22Rv1 (cell line): ENCODE measurements at regions not wholly inside any gene's neighbourhood (a gene's known extent, or its start where the extent isn't known, plus 50 kb on each side); places are given as distances from the start of the nearest gene placed in this dataset.

Experiments
- H3K27ac ChIP-seq: fragments of 450-650 bp; 2 replicates; pipeline ENCODE4 v1.5.1; 2017
- CTCF ChIP-seq: fragments of 450-650 bp; IDR thresholded peaks from 2 replicates; pipeline ENCODE4 v1.5.1; 2017; ENCODE audit warnings: mild to moderate bottlenecking
- ZFX ChIP-seq: fragments of 450-650 bp; IDR thresholded peaks from 2 replicates; pipeline ENCODE4 v1.6.1; 2017; ENCODE audit warnings: antibody characterized with exemption, borderline replicate concordance

- TF ChIP-seq ZFX, result no peak
- no peak for TF ChIP-seq CTCF
- no peak overlapping the region for H3K27ac ChIP-seq
Measured at GRCh38 chr9:89993678-89994630, 389.1 kb downstream of the GADD45G start.

GRCh38 chr9:89994988-89995613 lies 390.3 kb downstream of the GADD45G start:
- H3K27ac ChIP-seq, result peak overlapping the region; percentile 42; the same call in 1 of the 2 replicates
- TF ChIP-seq ZFX (no peak), CTCF (no peak)

GRCh38 chr9:89996116-89996515 lies 391.3 kb downstream of the GADD45G start:
- TF ChIP-seq ZFX, result no peak
- TF ChIP-seq CTCF, result no peak
- H3K27ac ChIP-seq, result peak overlapping the region; percentile 42

DNA sequence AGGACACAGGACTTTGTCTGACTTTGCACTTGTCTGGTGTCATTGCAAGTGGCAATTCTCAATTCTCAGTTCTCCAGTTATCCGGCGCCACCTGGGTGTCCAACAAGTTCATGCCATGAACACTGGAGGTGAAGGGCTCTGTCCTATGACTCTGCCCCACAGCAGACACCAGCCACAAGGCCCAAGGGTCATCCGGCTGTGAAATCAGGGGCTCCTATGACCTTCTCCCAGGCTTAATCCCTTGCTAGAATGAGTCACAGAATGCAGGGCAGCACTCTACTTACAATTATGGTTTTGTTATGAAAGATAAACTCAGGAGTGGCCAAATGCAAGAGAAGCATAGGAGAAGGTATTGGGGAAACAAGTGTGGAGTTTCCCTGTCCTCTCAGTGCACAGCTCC lies 392.0 kb downstream of the GADD45G start:
- peak overlapping the region; percentile 42 for H3K27ac ChIP-seq

GRCh38 chr9:89998633-89999032 lies 393.8 kb downstream of the GADD45G start:
- no peak for TF ChIP-seq ZFX
- no peak for TF ChIP-seq CTCF
- H3K27ac ChIP-seq, result peak overlapping the region; percentile 98

More for the DNA sequence above, 392.0 kb downstream of the GADD45G start:
- TF ChIP-seq ZFX, result no peak
- TF ChIP-seq CTCF, result peak; percentile 29

DNA sequence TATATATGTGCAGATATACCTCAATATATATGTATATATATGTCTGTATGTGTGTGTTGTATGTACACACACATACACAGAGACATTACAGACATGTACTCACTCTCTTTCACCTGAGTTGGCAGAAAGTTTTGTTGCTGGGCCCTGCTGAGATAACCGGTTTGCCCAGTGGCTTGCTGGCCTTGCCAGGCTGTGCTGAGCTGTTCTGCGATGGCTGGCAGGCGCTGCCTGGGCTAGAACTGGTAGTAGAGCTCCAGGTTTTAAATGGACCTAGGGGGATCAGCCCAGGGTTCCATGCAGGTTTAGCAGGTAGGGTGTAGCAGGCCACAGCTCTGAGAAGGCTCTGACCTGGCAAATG lies 394.3 kb downstream of the GADD45G start:
- TF ChIP-seq ZFX, result no peak
- TF ChIP-seq CTCF, result no peak
- H3K27ac ChIP-seq, result peak overlapping the region; percentile 98
